HepG2 (cell line): ENCODE measurements at regions not wholly inside any gene's neighbourhood (a gene's known extent, or its start where the extent isn't known, plus 50 kb on each side); places are given as distances from the start of the nearest gene placed in this dataset.

Experiments used
- KLF11 ChIP-seq: IDR thresholded peaks from 2 replicates; pipeline ENCODE4 v1.6.1; 2016; ENCODE audit warnings: missing compliant biosample characterization
- MEIS1 ChIP-seq: sonication (generic); formaldehyde crosslinking; IDR thresholded peaks from 2 replicates; pipeline ENCODE4 v1.9.0; 2021; ENCODE audit warnings: mild to moderate bottlenecking, missing genetic modification reagents, moderate library complexity, borderline replicate concordance
- POLR2AphosphoS2 ChIP-seq: IDR thresholded peaks from 2 replicates; pipeline ENCODE4 v1.6.1; 2011; ENCODE audit warnings: low read depth, low read length, improper control_type of control experiment
- POLR2AphosphoS5 ChIP-seq: IDR thresholded peaks from 2 replicates; pipeline ENCODE4 v1.6.1; 2012; ENCODE audit warnings: low read depth, low read length
- ZBTB21 ChIP-seq: sonication (generic); formaldehyde crosslinking; IDR thresholded peaks from 2 replicates; pipeline ENCODE4 v1.4.0; 2020; ENCODE audit warnings: missing genetic modification reagents
- TF ChIP-seq, protein P1 (sequence below): sonication (generic); formaldehyde crosslinking; IDR thresholded peaks from 2 replicates; pipeline ENCODE4 v1.8.0; 2022; ENCODE audit warnings: mild to moderate bottlenecking, missing genetic modification reagents, moderate library complexity
- TF ChIP-seq, protein P2 (sequence below): sonication (generic); formaldehyde crosslinking; IDR thresholded peaks from 2 replicates; pipeline ENCODE4 v1.5.0; 2020; ENCODE audit warnings: mild to moderate bottlenecking, missing genetic modification reagents, moderate library complexity

- TF ChIP-seq KLF11 (no peak), MEIS1 (CRISPR knock-in tag) (no peak), POLR2AphosphoS5 (no peak), POLR2AphosphoS2 (no peak), ZBTB21 (CRISPR knock-in tag) (no peak)
- TF ChIP-seq, protein P1, sequence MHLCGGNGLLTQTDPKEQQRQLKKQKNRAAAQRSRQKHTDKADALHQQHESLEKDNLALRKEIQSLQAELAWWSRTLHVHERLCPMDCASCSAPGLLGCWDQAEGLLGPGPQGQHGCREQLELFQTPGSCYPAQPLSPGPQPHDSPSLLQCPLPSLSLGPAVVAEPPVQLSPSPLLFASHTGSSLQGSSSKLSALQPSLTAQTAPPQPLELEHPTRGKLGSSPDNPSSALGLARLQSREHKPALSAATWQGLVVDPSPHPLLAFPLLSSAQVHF (CRISPR knock-in tag), result no peak
- TF ChIP-seq, protein P2, sequence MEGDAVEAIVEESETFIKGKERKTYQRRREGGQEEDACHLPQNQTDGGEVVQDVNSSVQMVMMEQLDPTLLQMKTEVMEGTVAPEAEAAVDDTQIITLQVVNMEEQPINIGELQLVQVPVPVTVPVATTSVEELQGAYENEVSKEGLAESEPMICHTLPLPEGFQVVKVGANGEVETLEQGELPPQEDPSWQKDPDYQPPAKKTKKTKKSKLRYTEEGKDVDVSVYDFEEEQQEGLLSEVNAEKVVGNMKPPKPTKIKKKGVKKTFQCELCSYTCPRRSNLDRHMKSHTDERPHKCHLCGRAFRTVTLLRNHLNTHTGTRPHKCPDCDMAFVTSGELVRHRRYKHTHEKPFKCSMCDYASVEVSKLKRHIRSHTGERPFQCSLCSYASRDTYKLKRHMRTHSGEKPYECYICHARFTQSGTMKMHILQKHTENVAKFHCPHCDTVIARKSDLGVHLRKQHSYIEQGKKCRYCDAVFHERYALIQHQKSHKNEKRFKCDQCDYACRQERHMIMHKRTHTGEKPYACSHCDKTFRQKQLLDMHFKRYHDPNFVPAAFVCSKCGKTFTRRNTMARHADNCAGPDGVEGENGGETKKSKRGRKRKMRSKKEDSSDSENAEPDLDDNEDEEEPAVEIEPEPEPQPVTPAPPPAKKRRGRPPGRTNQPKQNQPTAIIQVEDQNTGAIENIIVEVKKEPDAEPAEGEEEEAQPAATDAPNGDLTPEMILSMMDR (CRISPR knock-in tag), result no peak
Measured at GRCh38 chr6:21707524-21708319, 114.2 kb downstream of the SOX4 start.
